ENCODE measurements at regions not wholly inside any gene's neighbourhood (a gene's known extent, or its start where the extent isn't known, plus 50 kb on each side); places are given as distances from the start of the nearest gene placed in this dataset.
"Not testable (repeated sequence)": the region's sequence is repeated elsewhere in the genome, so short reads cannot be mapped to it uniquely, and the experiment has no call there.

DNA sequence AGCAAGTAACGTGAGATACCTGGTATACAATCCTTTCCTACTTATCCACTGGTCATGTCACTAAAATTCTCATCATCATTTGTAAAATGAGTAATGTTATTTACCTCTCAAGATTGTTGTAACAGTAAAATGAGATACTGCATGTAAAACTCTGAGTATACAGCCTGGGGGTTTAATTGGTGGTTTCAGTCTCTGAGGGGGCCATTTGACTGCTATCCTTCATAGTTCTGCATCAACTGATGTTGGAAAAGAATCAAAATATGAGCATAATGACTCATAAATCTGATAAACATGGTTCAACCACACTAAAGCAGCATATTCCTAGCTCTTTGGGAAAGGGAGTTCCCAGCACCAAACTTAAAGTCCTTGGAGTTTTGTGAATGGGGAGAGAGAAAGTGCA, 181.0 kb upstream of the GHR start:
- Mint-ChIP-seq H3K27ac (no peak overlapping the region), H3K4me3 (no peak overlapping the region), H3K36me3 (ENCODE audit: low read depth) (no peaks in the 10 kb centered on the region)

GRCh38 chr5:42242881-42243485, 180.3 kb upstream of the GHR start:
- no peak overlapping the region for H3K27ac Mint-ChIP-seq
- no peaks in the 10 kb centered on the region for H3K27me3 Mint-ChIP-seq
- H3K4me1 Mint-ChIP-seq (ENCODE audit: low read depth), result no peaks in the 10 kb centered on the region
- no peak for DNase-seq
- H3K4me3 Mint-ChIP-seq, result no peak overlapping the region
- H3K9me3 Mint-ChIP-seq, result no peaks in the 10 kb centered on the region
- H3K36me3 Mint-ChIP-seq (ENCODE audit: low read depth), result no peaks in the 10 kb centered on the region

More for the DNA sequence above, 181.0 kb upstream of the GHR start:
- no peak for DNase-seq
- Mint-ChIP-seq H3K27me3 (no peaks in the 10 kb centered on the region), H3K9me3 (no peaks in the 10 kb centered on the region), H3K4me1 (ENCODE audit: low read depth) (no peaks in the 10 kb centered on the region)

DNA sequence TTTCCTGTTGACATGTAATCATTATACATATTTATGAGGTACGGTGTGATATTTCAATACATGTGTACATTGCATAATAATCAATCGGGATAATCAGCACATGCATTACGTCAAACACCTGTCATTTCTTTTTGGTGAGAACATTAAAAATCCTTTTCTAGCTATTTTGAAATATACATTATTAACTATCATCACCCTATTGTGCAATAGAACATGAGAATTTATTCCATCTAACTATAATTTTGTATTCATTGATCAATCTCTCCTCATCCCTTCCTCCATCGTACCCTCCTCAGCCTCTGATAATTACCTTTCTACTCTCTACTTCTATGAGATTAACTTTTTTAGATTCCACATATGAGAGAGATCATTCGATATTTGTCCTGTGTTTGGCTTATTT, 170.9 kb upstream of the GHR start:
- Mint-ChIP-seq H3K4me1 (ENCODE audit: low read depth) (no peaks in the 10 kb centered on the region), H3K4me3 (no peak overlapping the region), H3K27ac (no peak overlapping the region), H3K36me3 (ENCODE audit: low read depth) (no peaks in the 10 kb centered on the region), H3K9me3 (no peaks in the 10 kb centered on the region), H3K27me3 (no peaks in the 10 kb centered on the region)
- no peak for DNase-seq

DNA sequence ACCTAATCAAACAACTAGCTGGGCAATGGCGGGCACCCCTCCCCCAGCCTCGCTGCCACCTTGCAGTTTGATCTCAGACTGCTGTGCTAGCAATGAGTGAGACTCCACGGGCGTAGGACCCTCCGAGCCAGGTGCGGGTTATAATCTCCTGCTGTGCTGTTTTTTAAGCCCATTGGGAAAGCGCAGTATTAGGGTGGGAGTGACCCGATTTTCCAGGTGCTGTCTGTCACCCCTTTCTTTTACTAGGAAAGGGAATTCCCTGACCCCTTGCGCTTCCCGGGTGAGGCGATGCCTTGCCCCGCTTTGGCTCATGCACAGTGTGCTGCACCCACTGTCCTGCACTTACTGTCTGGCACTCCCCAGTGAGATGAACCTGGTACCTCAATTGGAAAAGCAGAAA, 163.3 kb upstream of the GHR start:
- not testable (repeated sequence) for DNase-seq; H3K27me3 Mint-ChIP-seq; H3K27ac Mint-ChIP-seq; H3K4me1 Mint-ChIP-seq (ENCODE audit: low read depth); H3K4me3 Mint-ChIP-seq; H3K36me3 Mint-ChIP-seq (ENCODE audit: low read depth); H3K9me3 Mint-ChIP-seq

GRCh38 chr5:42267091-42267490, 156.1 kb upstream of the GHR start:
- Mint-ChIP-seq H3K4me3 (no peak overlapping the region), H3K9me3 (peaks cover 8% of the 10 kb centered on the region), H3K27me3 (peaks cover 4% of the 10 kb centered on the region), H3K4me1 (ENCODE audit: low read depth) (no peaks in the 10 kb centered on the region), H3K36me3 (ENCODE audit: low read depth) (no peaks in the 10 kb centered on the region), H3K27ac (no peak overlapping the region)
- no peak for DNase-seq

DNA sequence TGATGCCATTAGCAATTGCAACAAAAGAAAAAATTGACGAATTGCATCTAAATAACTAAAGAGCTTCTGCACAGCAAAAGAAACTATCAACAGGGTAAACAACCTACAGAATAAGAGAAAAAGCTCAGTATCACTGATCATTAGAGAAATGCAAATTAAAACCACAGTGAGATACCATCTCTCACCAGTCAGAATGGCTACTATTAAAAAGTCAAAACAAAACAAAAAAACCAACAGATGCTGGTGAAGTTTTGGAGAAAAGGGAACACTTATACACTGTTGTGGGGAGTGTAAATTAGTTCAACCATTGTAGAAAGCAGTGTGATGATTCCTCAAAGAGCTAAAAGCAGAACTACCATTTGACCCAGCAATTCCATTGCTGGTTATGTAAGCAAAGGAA, 155.1 kb upstream of the GHR start:
- not testable (repeated sequence) for H3K9me3 Mint-ChIP-seq; H3K4me1 Mint-ChIP-seq (ENCODE audit: low read depth); H3K4me3 Mint-ChIP-seq; H3K27ac Mint-ChIP-seq; DNase-seq; H3K36me3 Mint-ChIP-seq (ENCODE audit: low read depth); H3K27me3 Mint-ChIP-seq

DNA sequence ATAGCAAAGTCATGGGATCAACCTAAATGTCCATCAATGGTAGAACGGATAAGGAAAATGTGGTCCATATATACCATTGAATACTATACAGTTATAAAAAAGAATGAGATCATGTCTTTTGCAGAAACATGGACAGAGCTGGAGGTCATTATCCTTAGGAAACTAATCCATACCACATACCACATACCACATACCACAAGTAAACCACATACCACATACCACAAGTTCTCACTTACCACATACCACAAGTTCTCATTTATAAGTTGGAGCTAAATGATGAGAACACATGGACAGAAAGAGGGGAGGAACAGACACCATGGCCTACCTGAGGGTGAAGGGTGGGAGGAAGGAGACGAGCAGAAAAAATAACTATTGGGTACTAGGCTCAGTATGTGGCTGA, 154.6 kb upstream of the GHR start:
- no peak overlapping the region for H3K4me3 Mint-ChIP-seq
- no peaks in the 10 kb centered on the region for H3K36me3 Mint-ChIP-seq (ENCODE audit: low read depth)
- H3K4me1 Mint-ChIP-seq (ENCODE audit: low read depth), result no peaks in the 10 kb centered on the region
- no peak for DNase-seq
- no peak overlapping the region for H3K27ac Mint-ChIP-seq
- H3K9me3 Mint-ChIP-seq, result peaks cover 8% of the 10 kb centered on the region
- H3K27me3 Mint-ChIP-seq, result peaks cover 4% of the 10 kb centered on the region

DNA sequence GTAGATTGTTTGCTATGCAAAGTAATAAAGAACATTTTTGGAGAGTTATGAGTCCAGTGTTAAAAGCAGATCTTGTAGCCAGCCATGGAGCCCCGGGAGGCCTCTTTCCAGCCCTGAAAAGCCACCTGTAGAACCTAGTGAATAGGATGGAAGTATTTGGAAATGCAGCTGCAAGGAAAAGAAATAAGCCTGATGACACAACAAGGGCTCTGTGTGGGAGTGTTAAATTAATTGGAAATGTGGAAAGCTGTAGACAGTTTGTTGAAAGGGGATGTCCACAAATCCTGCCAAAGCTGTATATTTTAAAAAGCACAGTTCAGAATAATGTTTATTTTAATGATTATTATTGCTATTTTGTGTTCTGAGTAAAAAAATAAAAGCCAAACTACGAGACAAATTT, 152.5 kb upstream of the GHR start:
- H3K4me1 Mint-ChIP-seq (ENCODE audit: low read depth), result no peaks in the 10 kb centered on the region
- H3K9me3 Mint-ChIP-seq, result no peaks in the 10 kb centered on the region
- peaks cover 4% of the 10 kb centered on the region for H3K27me3 Mint-ChIP-seq
- H3K27ac Mint-ChIP-seq, result no peak overlapping the region
- no peak overlapping the region for H3K4me3 Mint-ChIP-seq
- DNase-seq, result no peak
- no peaks in the 10 kb centered on the region for H3K36me3 Mint-ChIP-seq (ENCODE audit: low read depth)

GRCh38 chr5:42274913-42275312, 148.3 kb upstream of the GHR start:
- Mint-ChIP-seq H3K4me1 (ENCODE audit: low read depth) (no peaks in the 10 kb centered on the region), H3K4me3 (no peak overlapping the region), H3K27ac (no peak overlapping the region), H3K27me3 (no peaks in the 10 kb centered on the region), H3K36me3 (ENCODE audit: low read depth) (no peaks in the 10 kb centered on the region), H3K9me3 (no peaks in the 10 kb centered on the region)
- no peak for DNase-seq

DNA sequence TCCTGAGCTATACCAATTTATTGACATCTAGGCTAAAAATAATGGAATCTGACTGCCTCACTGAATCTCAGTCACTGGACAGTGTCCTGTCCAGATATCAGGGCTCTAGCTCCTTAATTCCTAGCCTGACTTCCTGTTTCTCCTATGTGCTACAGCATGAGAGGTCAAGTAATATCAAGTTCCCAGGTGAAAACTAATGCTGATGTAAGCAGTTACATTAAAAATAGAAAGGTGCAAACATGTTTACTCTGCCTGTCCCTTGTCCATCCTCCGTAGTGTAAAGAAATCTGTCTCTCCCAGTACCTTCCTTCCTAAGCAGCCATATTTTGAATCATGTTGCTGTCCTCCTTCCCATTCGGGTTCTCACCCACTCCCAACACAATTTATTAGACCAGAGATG, 145.9 kb upstream of the GHR start:
- H3K27me3 Mint-ChIP-seq, result no peaks in the 10 kb centered on the region
- H3K9me3 Mint-ChIP-seq, result no peaks in the 10 kb centered on the region
- H3K36me3 Mint-ChIP-seq (ENCODE audit: low read depth), result no peaks in the 10 kb centered on the region
- no peak overlapping the region for H3K4me3 Mint-ChIP-seq
- no peak for DNase-seq
- no peak overlapping the region for H3K27ac Mint-ChIP-seq
- H3K4me1 Mint-ChIP-seq (ENCODE audit: low read depth), result no peaks in the 10 kb centered on the region

GRCh38 chr5:42284584-42284983, 138.7 kb upstream of the GHR start:
- H3K27me3 Mint-ChIP-seq, result no peaks in the 10 kb centered on the region
- no peaks in the 10 kb centered on the region for H3K4me1 Mint-ChIP-seq (ENCODE audit: low read depth)
- no peaks in the 10 kb centered on the region for H3K9me3 Mint-ChIP-seq
- H3K36me3 Mint-ChIP-seq (ENCODE audit: low read depth), result no peaks in the 10 kb centered on the region
- H3K27ac Mint-ChIP-seq, result no peak overlapping the region
- H3K4me3 Mint-ChIP-seq, result no peak overlapping the region
- no peak for DNase-seq

- Mint-ChIP-seq H3K4me1 (ENCODE audit: low read depth) (no peaks in the 10 kb centered on the region), H3K36me3 (ENCODE audit: low read depth) (no peaks in the 10 kb centered on the region), H3K9me3 (no peaks in the 10 kb centered on the region), H3K4me3 (no peak overlapping the region), H3K27me3 (peaks cover 3% of the 10 kb centered on the region), H3K27ac (no peak overlapping the region)
- no peak for DNase-seq
Measured at GRCh38 chr5:42285230-42285629, 138.0 kb upstream of the GHR start.

DNA sequence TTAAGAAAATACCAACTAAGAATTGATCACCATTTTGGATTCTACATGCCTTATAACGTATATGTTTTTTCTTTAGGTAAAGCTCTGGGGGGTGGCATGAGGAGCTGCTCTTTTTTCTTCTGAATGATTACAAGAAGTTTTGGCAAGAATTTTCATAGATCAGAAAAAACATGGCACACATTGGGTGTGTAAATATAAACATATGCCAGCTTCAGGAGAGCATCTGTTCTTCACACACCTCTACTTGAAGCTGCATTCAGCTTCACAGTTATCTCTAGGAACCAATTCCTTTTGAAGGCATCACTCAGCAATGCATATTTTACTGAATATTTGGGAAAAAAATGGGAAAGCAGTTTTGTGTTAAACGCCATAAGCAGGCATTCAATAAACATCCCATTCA, 122.7 kb upstream of the GHR start:
- no peak overlapping the region for H3K27ac Mint-ChIP-seq
- H3K4me3 Mint-ChIP-seq, result no peak overlapping the region
- no peaks in the 10 kb centered on the region for H3K36me3 Mint-ChIP-seq (ENCODE audit: low read depth)
- DNase-seq, result no peak
- H3K9me3 Mint-ChIP-seq, result peaks cover 6% of the 10 kb centered on the region
- H3K4me1 Mint-ChIP-seq (ENCODE audit: low read depth), result no peaks in the 10 kb centered on the region
- H3K27me3 Mint-ChIP-seq, result no peaks in the 10 kb centered on the region

GRCh38 chr5:42301349-42301748, 121.9 kb upstream of the GHR start:
- no peak for DNase-seq
- H3K27me3 Mint-ChIP-seq, result no peaks in the 10 kb centered on the region
- no peak overlapping the region for H3K4me3 Mint-ChIP-seq
- no peak overlapping the region for H3K27ac Mint-ChIP-seq
- H3K9me3 Mint-ChIP-seq, result peaks cover 6% of the 10 kb centered on the region
- no peaks in the 10 kb centered on the region for H3K36me3 Mint-ChIP-seq (ENCODE audit: low read depth)
- no peaks in the 10 kb centered on the region for H3K4me1 Mint-ChIP-seq (ENCODE audit: low read depth)

- no peaks in the 10 kb centered on the region for H3K9me3 Mint-ChIP-seq
- H3K36me3 Mint-ChIP-seq (ENCODE audit: low read depth), result no peaks in the 10 kb centered on the region
- H3K4me3 Mint-ChIP-seq, result no peak overlapping the region
- H3K27me3 Mint-ChIP-seq, result no peaks in the 10 kb centered on the region
- no peaks in the 10 kb centered on the region for H3K4me1 Mint-ChIP-seq (ENCODE audit: low read depth)
- DNase-seq, result no peak
- H3K27ac Mint-ChIP-seq, result no peak overlapping the region
Measured at GRCh38 chr5:42302186-42302585, 121.1 kb upstream of the GHR start.

DNA sequence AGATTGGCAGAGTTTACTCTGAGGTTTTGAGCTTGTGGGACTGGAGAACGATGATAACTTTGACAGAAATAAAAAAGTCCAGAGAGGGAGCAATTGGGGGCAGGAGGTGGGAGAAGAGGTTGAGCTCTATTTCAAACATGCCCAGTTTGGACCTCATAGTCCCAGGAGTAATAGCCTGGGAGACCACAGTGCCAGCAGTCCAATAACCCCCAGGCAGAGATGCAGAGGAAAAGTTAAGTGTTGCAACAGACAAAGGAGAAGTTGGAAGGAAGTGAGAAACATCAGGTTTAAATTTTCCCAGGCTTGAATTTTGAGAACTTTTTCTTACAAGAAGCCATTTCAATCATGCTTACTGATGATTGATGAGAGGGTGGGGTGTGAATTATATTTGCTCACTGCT, 117.0 kb upstream of the GHR start:
- Mint-ChIP-seq H3K27me3 (no peaks in the 10 kb centered on the region), H3K27ac (no peak overlapping the region), H3K4me3 (no peak overlapping the region), H3K36me3 (ENCODE audit: low read depth) (no peaks in the 10 kb centered on the region), H3K9me3 (no peaks in the 10 kb centered on the region), H3K4me1 (ENCODE audit: low read depth) (no peaks in the 10 kb centered on the region)
- no peak for DNase-seq
